Activated B cell treated with CpG ODN at 0.5 μM for 24 hours (primary cell): ENCODE measurements at regions not wholly inside any gene's neighbourhood (a gene's known extent, or its start where the extent isn't known, plus 50 kb on each side); places are given as distances from the start of the nearest gene placed in this dataset.

Source experiments
- ATAC-seq: fragments of 200-7000 bp; cut with Tn5 transposase; one replicate; pipeline ENCODE4 v1.10.0; 2021; ENCODE audit warnings: low read depth, mild to moderate bottlenecking, moderate library complexity
- CTCF ChIA-PET: fragments of 350-600 bp; sonication (Branson Sonifier 250); formaldehyde crosslinking; loops from one replicate; lab custom pipeline; 2021; ENCODE audit warnings: antibody characterized with exemption; lab: Charles Lee
- POLR2A ChIA-PET: fragments of 350-600 bp; sonication (Branson Sonifier 250); formaldehyde crosslinking; loops from one replicate; lab custom pipeline; 2021; ENCODE audit warnings: antibody characterized with exemption; lab: Charles Lee
- DNase-seq: peaks from one replicate; pipeline ENCODE4 v3.0.0; 2022
- H3K27ac Mint-ChIP-seq: one replicate; pipeline ENCODE4 v1.8.0; 2020; ENCODE audit warnings: mixed read lengths
- H3K27me3 Mint-ChIP-seq: one replicate; pipeline ENCODE4 v1.8.0; 2021; ENCODE audit warnings: mixed read lengths
- H3K36me3 Mint-ChIP-seq: one replicate; pipeline ENCODE4 v1.8.0; 2021; ENCODE audit warnings: low read depth, mixed read lengths
- H3K4me1 Mint-ChIP-seq: one replicate; pipeline ENCODE4 v1.8.0; 2021; ENCODE audit warnings: mixed read lengths
- H3K4me3 Mint-ChIP-seq: one replicate; pipeline ENCODE4 v1.8.0; 2020; ENCODE audit warnings: mild to moderate bottlenecking, mixed read lengths
- H3K9me3 Mint-ChIP-seq: one replicate; pipeline ENCODE4 v1.8.0; 2020; ENCODE audit warnings: mixed read lengths
- CTCF ChIP-seq: fragments of 200-600 bp; IDR thresholded peaks from one replicate; pipeline ENCODE4 v1.8.0; 2022; ENCODE audit warnings: antibody characterized with exemption, mild to moderate bottlenecking
- intact Hi-C: fragments of 100-400 bp; cut with micrococcal nuclease; formaldehyde crosslinking; loops from one replicate; pipeline ENCODE4 v1.15.1; 2024

- Mint-ChIP-seq H3K4me3 (no peak overlapping the region), H3K27me3 (no peaks in the 10 kb centered on the region), H3K4me1 (no peaks in the 10 kb centered on the region), H3K9me3 (no peaks in the 10 kb centered on the region), H3K27ac (no peak overlapping the region), H3K36me3 (no peaks in the 10 kb centered on the region)
- ChIA-PET POLR2A (no interaction called here), CTCF (no interaction called here)
- ATAC-seq (no peak), DNase-seq (no peak)
- no peak for TF ChIP-seq CTCF
- intact Hi-C loops, result no loop called here
Observed at GRCh38 chr5:124114911-124115310, 602.9 kb downstream of the CSNK1G3 start.

GRCh38 chr5:124111886-124112285 is 599.9 kb downstream of the CSNK1G3 start:
- POLR2A ChIA-PET, result no interaction called here
- no peaks in the 10 kb centered on the region for H3K9me3 Mint-ChIP-seq

GRCh38 chr5:124110942-124111341 is 599.0 kb downstream of the CSNK1G3 start:
- CTCF ChIA-PET, result no interaction called here
- intact Hi-C loops, result no loop called here
- H3K4me3 Mint-ChIP-seq, result no peak overlapping the region
- POLR2A ChIA-PET, result no interaction called here
- no peaks in the 10 kb centered on the region for H3K27me3 Mint-ChIP-seq
- ATAC-seq (no peak), DNase-seq (no peak)
- no peaks in the 10 kb centered on the region for H3K36me3 Mint-ChIP-seq
- no peaks in the 10 kb centered on the region for H3K9me3 Mint-ChIP-seq
- no peak for TF ChIP-seq CTCF
- H3K4me1 Mint-ChIP-seq, result no peaks in the 10 kb centered on the region
- H3K27ac Mint-ChIP-seq, result no peak overlapping the region

More at GRCh38 chr5:124111886-124112285, 599.9 kb downstream of the CSNK1G3 start:
- H3K27me3 Mint-ChIP-seq, result no peaks in the 10 kb centered on the region
- no peak overlapping the region for H3K27ac Mint-ChIP-seq
- TF ChIP-seq CTCF, result no peak
- H3K4me3 Mint-ChIP-seq, result no peak overlapping the region
- H3K4me1 Mint-ChIP-seq, result no peaks in the 10 kb centered on the region
- no peak for ATAC-seq
- CTCF ChIA-PET, result no interaction called here
- no peak for DNase-seq
- intact Hi-C loops, result no loop called here
- no peaks in the 10 kb centered on the region for H3K36me3 Mint-ChIP-seq

DNA sequence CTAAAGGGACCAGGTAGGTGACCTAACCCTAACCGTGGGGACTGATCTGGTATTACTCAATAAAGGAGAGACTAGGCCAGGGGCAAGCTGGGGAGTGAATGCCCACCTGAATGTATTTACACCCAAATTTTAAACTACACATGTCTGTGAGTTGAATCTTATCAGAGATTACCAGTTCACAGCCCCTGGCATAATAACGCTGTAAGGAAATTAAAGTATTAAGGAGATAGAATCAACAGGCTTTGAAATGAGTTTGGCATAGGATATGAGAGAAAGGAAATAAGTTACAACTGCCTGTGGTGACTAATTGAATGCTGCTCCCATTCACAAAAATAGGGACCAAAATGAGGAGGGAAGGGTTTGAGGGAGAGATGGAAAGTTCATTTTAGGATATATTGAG is 593.3 kb downstream of the CSNK1G3 start:
- H3K9me3 Mint-ChIP-seq, result no peaks in the 10 kb centered on the region
- no peak for TF ChIP-seq CTCF
- ChIA-PET POLR2A (no interaction called here), CTCF (no interaction called here)
- no peaks in the 10 kb centered on the region for H3K36me3 Mint-ChIP-seq
- H3K4me3 Mint-ChIP-seq, result no peak overlapping the region
- no peak overlapping the region for H3K27ac Mint-ChIP-seq
- ATAC-seq, result no peak
- no peaks in the 10 kb centered on the region for H3K27me3 Mint-ChIP-seq
- no peaks in the 10 kb centered on the region for H3K4me1 Mint-ChIP-seq
- no peak for DNase-seq
- intact Hi-C loops, result no loop called here

GRCh38 chr5:124104821-124105220 is 592.8 kb downstream of the CSNK1G3 start:
- intact Hi-C loops, result loop anchor here (5.0 kb wide), 1 partner anchor 38 kb away; no protein-coding TSS in a partner anchor
- Mint-ChIP-seq H3K36me3 (no peaks in the 10 kb centered on the region), H3K4me1 (no peaks in the 10 kb centered on the region), H3K27ac (no peak overlapping the region), H3K27me3 (no peaks in the 10 kb centered on the region), H3K9me3 (no peaks in the 10 kb centered on the region), H3K4me3 (no peak overlapping the region)
- ATAC-seq, result no peak
- DNase-seq, result no peak
- CTCF ChIA-PET, result no interaction called here
- POLR2A ChIA-PET, result no interaction called here
- TF ChIP-seq CTCF, result no peak
